ENCODE measurements at regions not wholly inside any gene's neighbourhood (a gene's known extent, or its start where the extent isn't known, plus 50 kb on each side); places are given as distances from the start of the nearest gene placed in this dataset.
A peak's percentile ranks its signal among the peaks of the same experiment; 100 is the strongest.
"Not testable (repeated sequence)": the region's sequence is repeated elsewhere in the genome, so short reads cannot be mapped to it uniquely, and the experiment has no call there.

- DNase-seq: no peak
These were observed 84.6 kb downstream of the BTG1 start for GRCh38 chr12:92061061-92061460.

- peak; percentile 84 for DNase-seq
These were observed 85.7 kb downstream of the BTG1 start for GRCh38 chr12:92059960-92060359.

- no peak for DNase-seq
These were observed 87.0 kb downstream of the BTG1 start for GRCh38 chr12:92058664-92059063.

- DNase-seq: not testable (repeated sequence)
These were observed 88.9 kb downstream of the BTG1 start for GRCh38 chr12:92056756-92057155.

- no peak for DNase-seq
These were observed 89.4 kb downstream of the BTG1 start for GRCh38 chr12:92056290-92056689.

DNA sequence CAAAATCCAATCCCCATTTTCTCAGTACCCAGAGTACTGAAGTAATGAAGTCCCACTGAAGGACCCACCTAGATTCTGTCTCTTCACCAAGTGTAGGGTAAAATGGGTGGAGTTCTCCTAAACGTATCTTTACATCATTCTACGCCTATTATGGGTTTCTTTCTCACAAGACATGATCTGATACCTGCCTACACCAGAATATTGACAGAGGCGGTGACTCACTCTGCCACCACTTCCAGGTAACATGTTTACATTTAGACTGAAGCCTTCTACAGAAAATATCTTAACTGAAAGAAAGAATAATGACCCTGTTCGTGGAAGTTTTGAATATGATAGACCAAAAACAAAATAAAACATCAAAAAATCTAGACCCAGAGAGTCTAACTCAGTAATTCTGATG is 89.8 kb downstream of the BTG1 start:
- no peak for DNase-seq

DNA sequence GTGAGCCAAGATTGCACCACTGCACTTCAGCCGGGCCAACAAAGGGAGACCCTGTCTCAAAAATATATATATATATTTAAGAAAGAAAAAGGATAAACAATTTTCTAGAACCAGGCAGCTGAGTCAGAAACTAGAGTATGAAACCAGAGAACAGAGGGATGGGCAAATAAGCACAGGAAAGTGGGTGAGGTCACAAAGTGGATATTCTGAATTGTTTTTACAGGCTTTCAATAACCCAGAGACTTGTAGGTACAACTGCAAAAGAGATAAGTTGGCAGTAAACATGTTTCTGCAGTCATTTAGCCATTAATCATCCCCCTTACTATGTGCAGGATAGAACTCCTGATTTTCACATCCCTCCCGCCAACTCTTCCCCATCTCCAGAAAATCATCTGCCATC is 94.2 kb downstream of the BTG1 start:
- no peak for DNase-seq

DNA sequence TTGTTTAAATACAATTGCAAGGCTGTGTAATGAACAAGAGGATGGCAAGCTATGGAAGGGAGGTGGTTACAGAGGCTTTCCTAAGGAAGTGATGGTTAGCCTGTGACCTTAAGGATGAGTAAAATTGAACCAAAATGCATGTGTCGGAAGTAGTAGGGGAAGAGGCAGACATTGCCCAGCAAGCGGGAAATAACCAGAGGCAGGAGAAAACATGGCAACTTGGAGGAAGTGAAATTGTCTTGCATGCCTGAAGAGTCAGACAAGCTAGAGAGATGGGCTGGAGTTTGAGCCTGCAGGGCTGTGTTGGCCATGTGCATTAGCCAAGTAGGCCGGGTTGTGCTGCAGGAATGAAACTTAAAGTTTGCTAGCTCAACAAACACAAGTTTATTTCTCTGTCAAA is 96.2 kb downstream of the BTG1 start:
- no peak for DNase-seq

GRCh38 chr12:92047393-92047826 is 98.2 kb downstream of the BTG1 start:
- DNase-seq: no peak

DNA sequence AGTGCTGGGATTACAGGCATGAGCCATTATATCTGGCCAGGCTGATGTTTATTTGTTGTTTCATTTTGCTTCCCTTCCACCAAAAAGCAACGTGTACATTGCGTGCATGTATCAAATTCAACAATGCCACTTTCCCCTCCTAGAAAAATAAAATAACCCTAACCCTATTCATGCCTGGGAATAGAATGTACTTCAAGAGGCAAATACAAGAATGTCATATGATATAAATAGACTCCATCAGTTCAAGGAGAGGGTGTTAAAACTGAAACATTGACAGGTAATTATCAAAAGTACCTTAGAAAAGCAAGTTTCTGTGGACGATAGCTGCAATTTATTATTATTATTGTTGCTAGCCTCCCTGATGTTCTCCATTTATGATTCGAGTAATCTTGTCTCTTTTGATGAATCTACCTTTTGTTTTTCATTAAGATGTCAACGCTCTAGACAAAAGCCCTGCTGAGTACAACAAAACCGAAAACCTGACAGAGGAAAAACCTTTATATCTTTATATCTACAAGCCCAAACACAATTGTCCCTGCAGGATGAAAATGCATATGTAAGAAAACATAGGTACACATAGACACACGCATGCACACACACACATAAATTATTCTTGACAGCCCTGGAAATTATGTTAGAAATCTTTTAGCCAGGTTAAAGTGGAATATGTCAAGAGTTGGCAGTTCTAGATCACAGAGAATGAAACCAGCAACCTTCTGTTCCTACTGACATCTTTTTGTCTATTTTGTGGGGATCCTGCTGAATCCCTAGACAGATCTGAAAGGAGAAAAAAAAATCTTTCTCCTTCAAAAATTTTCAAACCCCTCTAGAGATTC is 98.9 kb downstream of the BTG1 start:
- no peak for DNase-seq

- DNase-seq: peak; percentile 39
These were observed 99.8 kb downstream of the BTG1 start for GRCh38 chr12:92045852-92046251.

DNA sequence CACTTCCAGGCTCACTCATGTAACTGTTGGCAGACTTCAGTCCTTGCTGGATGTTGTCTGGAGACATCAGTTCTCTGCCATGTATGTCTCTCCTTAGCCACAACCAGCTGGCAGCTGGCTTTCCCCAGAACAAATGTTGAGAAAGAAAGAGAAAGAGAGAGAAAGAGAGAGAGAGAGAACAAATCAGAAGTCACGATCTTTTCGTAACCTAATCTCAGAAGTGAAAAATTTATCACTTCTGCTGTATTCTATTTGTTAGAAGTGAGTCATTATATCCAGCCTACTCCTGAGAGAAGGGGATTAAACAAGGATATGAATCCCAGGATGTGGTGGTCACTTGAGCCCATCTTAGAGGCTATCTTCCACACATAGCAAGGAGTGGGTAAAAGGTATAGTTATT is 101.2 kb downstream of the BTG1 start:
- DNase-seq: no peak

DNA sequence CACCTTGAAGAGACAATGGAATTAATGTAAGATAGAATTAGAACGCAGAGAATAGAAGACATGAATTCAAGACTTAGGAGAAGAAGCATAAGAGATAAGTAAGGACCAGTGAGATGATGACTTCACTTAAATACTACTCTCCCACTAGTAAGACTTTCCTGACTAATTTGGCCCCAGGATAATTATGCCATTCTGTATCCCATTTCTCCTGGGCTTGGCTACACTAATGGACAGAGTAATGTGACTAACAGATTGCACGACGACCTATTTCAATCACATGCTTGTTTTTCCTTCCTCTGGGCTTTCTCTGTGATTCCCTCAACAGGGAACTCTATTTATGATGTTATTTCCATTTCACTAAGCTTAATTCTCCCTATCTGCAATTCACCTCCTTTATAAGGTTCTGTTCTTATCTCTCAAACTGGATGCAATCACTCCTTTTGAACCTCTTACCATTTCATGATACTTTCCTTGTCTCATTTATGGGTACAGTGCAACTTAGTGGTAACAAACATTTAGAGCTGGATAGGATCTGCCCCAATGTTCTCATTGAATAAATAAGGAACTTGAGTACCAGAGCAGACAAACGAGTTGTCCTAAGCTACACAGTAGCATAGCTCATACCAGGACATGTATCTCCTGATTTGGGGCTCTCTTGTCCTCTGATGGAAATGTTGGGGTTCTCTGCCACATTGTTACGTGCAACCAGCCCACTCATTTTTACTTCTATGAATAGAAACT is 102.7 kb downstream of the BTG1 start:
- no peak for DNase-seq

DNA sequence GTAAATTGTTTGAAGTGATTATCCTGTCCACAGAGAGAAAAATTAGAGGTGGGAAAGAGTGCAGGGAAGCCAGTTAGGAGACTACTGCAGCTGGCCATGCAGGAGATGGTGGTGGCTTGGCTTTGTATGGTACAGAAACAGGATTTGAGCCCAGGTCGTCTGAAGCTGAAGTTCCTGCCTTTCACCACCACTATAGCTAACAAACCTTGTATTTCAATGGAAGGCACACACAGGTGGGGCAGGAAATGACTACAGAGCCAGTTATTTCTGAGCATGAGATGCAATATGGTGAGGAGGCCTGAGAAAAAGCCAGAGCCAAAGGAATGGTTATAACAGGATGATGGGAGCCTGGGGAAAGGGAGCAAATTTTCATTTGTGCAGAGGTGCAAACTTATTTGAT is 103.9 kb downstream of the BTG1 start:
- DNase-seq: no peak

- DNase-seq: no peak
These were observed 106.6 kb downstream of the BTG1 start for GRCh38 chr12:92039046-92039445.

- no peak for DNase-seq
These were observed 107.2 kb downstream of the BTG1 start for GRCh38 chr12:92038476-92038875.

DNA sequence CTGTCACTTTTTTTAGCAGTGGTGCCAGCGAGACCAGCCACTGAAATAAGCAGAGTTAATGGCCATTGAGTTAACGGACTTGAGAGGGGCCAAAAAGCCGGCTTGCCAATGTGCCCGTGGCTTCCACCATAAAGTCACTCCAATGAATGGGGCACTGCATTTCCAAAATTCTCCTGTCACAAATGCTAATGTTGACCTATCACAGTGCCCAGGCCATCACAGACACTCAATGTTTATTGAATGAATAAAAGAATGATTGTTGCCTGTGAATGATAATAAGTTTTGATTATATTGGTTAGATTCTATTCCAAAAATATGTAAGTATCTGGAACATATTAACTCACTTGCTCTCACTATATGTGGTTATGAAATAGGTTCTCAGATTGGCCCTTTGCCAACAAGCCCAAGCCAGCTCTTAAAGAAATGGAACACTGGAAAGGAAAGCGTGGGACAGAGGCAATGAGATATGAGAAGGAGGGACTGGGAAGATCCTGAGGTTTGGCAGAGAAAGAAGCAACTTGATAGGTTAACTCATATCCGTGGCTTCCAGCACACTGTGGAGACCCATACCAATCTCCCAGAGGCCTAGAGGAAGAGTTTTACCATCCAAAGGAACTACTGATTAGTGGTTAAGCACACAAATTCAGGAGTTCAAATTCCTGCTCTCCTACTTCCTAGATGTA is 108.7 kb downstream of the BTG1 start:
- DNase-seq: peak; percentile 86

GRCh38 chr12:92036061-92036620 is 109.5 kb downstream of the BTG1 start:
- DNase-seq: no peak

GRCh38 chr12:92035477-92035876 is 110.2 kb downstream of the BTG1 start:
- no peak for DNase-seq

- peak; percentile 88 for DNase-seq
These were observed 110.7 kb downstream of the BTG1 start for GRCh38 chr12:92034858-92035401.

- DNase-seq: no peak
These were observed 111.6 kb downstream of the BTG1 start for GRCh38 chr12:92034083-92034482.

DNA sequence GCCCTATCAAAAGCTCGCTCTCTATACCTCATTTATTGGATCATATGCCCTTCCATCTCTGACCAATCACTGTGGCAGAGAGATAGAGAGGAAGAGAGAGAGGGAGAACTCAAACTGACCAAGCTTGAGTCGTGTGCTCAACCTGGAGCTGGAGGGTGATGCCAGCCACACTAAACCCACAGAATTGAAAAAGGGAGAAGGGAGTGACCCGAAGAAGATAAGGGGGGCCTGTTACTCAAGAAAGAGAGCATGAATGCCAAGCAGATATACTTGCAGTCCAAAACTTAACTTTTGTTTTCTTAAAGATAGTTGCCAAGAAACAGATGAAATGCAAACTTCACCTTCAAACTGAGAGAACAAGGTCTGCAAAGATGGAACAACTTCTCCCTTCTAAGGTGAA is 112.7 kb downstream of the BTG1 start:
- DNase-seq: no peak

DNA sequence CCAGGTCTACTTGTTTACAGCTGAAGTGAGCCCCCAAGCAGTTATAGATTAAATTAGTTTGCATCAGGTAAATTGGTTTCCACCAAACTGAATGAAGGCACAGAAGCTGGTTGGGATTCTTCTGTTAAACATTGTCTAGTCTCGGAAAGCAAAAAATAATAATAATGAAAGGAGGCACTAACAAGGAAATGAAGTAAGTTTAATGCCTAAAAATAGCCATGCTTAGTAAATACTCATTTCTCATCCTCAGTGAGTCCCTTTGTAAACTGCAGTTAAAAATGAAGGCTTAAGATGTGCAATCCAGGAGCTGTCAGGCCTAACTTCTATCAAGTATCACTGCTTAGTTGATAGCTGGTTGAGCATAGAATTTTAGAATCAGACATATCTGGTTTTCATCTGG is 113.5 kb downstream of the BTG1 start:
- no peak for DNase-seq

Data from fibroblast of skin of abdomen (primary cell).